ENCODE measurements at regions not wholly inside any gene's neighbourhood (a gene's known extent, or its start where the extent isn't known, plus 50 kb on each side); places are given as distances from the start of the nearest gene placed in this dataset.
A peak's percentile ranks its signal among the peaks of the same experiment; 100 is the strongest.

DNA sequence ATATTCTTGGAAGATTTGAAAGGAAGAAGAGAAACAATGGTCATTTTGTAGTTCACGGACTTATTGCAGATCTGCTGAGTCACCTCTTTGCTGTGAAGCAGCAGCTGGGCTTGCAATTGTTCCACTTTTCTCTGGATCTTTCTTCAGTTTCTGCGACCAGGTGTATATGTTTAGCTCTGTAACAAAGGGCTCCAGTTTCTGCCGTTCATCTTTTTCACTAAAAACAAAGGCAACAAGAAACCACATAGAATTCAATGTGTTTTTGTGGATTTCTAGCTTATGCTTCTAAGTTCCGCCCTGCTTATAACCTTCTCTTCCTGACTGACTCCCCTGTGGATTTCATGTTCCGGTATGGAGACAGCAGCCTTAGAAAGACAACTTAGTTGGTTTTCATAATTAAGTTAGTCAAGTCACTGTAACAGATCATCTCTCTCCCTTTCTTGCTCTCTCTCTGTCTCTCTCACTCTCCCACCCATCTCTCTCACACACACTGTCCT is 121.6 kb upstream of the EPHA5 start:
- Mint-ChIP-seq H3K27ac (no peak overlapping the region), H3K4me3 (no peak overlapping the region), H3K27me3 (no peaks in the 10 kb centered on the region), H3K4me1 (no peaks in the 10 kb centered on the region), H3K36me3 (no peaks in the 10 kb centered on the region), H3K9me3 (peaks cover 0 to 4% (median 3%) of the 10 kb centered on the region in 3 donors)

DNA sequence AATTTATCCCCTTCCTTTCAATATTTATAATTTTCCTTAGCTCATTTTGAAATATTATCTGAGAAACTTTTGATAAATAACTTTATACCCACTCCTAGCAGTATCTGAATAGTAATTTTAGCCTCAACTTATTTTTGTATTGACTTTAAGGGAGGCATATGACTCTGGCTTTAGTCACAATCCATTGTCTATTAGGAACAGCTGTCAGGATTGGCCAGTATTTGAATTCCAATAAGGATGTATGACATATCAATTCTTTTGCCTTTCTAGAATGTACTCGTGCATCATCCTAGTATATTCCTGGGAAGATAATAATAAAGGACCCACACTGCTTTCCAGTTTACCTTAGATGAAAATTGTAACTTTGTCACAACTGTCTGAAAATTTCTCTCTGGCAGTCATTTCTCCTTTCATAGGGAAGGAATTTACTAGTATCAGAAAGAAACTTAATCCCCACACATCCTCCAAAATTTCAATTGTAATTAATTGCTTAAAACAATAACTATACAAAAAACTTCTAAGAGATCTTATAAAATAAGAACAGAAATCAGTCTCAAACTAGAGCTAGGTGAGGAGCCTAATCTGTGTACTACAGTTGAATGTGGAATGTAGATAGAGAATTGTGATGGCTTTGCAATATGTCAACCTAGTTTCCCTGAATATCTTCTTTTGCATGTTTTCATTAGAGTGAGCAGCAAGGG is 121.0 kb upstream of the EPHA5 start:
- no peak overlapping the region for H3K4me3 Mint-ChIP-seq
- H3K27ac Mint-ChIP-seq, result no peak overlapping the region
- H3K27me3 Mint-ChIP-seq, result no peaks in the 10 kb centered on the region
- no peaks in the 10 kb centered on the region for H3K36me3 Mint-ChIP-seq
- H3K9me3 Mint-ChIP-seq, result peaks cover 0 to 4% (median 3%) of the 10 kb centered on the region in 3 donors
- H3K4me1 Mint-ChIP-seq, result no peaks in the 10 kb centered on the region

DNA sequence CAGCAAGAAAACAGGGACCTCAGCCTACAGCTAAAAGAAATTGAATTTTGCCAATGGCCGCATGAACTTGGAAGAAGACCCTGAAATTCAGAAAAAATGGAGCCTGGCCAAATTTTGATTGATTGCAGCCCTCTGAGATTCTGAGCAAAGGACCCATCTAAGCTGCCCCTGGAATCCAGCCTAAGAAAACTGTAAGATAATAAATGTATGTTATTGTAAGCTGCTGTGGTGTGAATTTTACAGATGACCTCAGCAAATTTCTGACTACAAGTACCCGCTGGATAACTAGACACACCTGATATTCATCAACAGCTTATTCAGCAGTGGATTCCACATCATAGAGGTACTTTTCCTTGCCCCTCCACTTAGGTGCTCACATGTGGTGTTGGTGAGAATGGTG is 119.5 kb upstream of the EPHA5 start:
- Mint-ChIP-seq H3K27me3 (no peaks in the 10 kb centered on the region), H3K9me3 (peaks cover 0 to 4% (median 3%) of the 10 kb centered on the region in 3 donors), H3K4me3 (no peak overlapping the region), H3K36me3 (no peaks in the 10 kb centered on the region), H3K4me1 (no peaks in the 10 kb centered on the region), H3K27ac (peak overlapping the region in 1 of 3 donors; percentile 27)

DNA sequence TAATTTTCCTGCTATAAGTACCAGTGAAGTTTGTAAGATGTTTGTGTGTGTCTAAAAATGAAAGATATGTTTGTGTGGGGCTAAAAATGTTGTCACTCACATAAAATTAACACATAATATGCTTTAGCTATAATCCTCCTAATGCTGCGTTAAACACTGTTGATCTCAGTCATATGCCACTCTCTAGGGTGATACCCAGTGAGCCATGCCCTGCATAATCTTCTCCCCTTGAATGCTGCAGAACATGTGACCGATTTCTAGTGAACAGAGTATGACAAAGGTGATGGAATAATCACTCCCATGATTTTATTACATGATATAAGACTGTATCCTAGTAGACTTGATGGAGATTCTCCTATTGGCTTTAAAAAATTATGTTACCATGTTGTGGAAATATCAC is 119.1 kb upstream of the EPHA5 start:
- H3K36me3 Mint-ChIP-seq, result no peaks in the 10 kb centered on the region
- peak overlapping the region in 1 of 3 donors; percentile 27 for H3K27ac Mint-ChIP-seq
- H3K27me3 Mint-ChIP-seq, result no peaks in the 10 kb centered on the region
- no peaks in the 10 kb centered on the region for H3K4me1 Mint-ChIP-seq
- H3K9me3 Mint-ChIP-seq, result peaks cover 0 to 4% (median 3%) of the 10 kb centered on the region in 3 donors
- H3K4me3 Mint-ChIP-seq, result no peak overlapping the region

DNA sequence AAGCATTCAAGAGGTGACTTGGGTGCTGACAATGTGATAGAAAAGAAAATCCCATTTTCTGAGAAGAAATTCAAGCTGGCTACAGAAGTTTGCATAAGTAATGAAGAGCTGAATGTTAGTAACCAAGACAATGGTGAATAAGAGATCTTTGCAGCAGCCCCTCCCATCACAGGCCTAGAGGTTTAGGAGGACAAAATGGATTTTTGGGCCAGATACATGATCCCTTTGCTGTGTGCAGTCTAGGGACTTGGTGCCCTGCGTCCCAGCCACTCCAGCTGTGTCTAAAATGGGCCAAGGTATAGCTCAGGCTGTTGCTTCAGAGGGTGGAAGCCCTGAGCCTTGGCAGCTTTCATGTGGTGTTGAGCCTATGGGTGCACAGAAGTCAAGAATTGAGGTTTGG is 107.0 kb upstream of the EPHA5 start:
- peaks cover 1 to 10% (median 6%) of the 10 kb centered on the region in 3 donors for H3K9me3 Mint-ChIP-seq
- H3K27me3 Mint-ChIP-seq, result no peaks in the 10 kb centered on the region
- no peak overlapping the region for H3K4me3 Mint-ChIP-seq
- no peak overlapping the region for H3K27ac Mint-ChIP-seq
- peaks cover 0 to 1% (median 0%) of the 10 kb centered on the region in 3 donors for H3K4me1 Mint-ChIP-seq
- no peaks in the 10 kb centered on the region for H3K36me3 Mint-ChIP-seq

DNA sequence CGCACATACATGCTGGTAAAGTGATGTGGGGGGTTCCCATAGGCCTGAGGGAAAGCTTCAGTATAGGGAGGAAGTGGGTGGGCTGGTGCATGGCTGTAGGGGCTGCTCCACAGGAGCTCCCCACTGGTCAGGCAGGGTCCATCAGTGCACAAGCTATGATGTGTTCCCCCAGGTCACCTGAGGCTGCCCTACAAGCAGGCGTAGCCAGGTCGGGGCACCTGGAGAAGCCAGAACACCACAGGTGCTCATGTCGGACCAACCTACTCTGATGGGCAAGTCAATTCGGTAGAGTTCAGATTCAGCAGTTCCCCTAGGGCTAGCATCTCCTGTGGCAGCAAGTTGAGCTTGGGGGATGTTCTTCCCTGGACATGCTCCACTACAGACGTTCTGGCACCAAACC is 103.3 kb upstream of the EPHA5 start:
- H3K4me1 Mint-ChIP-seq, result peaks cover 0 to 2% (median 0%) of the 10 kb centered on the region in 3 donors
- H3K27ac Mint-ChIP-seq, result no peak overlapping the region
- H3K4me3 Mint-ChIP-seq, result no peak overlapping the region
- peaks cover 3 to 12% (median 6%) of the 10 kb centered on the region in 3 donors for H3K9me3 Mint-ChIP-seq
- H3K27me3 Mint-ChIP-seq, result no peaks in the 10 kb centered on the region
- H3K36me3 Mint-ChIP-seq, result no peaks in the 10 kb centered on the region

DNA sequence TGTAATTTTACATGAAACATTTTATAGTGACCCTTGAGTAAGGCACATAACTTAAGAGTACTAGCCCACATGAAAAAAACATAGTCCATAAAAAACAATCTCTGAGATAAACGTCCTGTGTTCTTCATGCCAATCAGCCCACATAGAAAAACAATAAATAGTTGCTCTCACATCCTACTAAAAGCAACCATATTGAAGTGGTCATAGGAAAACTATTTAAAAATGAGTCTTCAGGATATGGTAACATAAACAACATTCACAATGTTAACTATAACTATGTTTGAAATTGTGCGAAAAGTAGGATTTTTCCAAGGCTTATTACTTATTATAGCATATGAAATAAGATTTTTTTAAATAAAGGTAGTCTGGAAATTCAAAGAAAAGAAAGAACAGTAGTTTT is 77.1 kb upstream of the EPHA5 start:
- no peaks in the 10 kb centered on the region for H3K4me1 Mint-ChIP-seq
- H3K27ac Mint-ChIP-seq, result no peak overlapping the region
- H3K9me3 Mint-ChIP-seq, result no peaks in the 10 kb centered on the region
- H3K4me3 Mint-ChIP-seq, result no peak overlapping the region
- no peaks in the 10 kb centered on the region for H3K27me3 Mint-ChIP-seq
- H3K36me3 Mint-ChIP-seq, result no peaks in the 10 kb centered on the region

DNA sequence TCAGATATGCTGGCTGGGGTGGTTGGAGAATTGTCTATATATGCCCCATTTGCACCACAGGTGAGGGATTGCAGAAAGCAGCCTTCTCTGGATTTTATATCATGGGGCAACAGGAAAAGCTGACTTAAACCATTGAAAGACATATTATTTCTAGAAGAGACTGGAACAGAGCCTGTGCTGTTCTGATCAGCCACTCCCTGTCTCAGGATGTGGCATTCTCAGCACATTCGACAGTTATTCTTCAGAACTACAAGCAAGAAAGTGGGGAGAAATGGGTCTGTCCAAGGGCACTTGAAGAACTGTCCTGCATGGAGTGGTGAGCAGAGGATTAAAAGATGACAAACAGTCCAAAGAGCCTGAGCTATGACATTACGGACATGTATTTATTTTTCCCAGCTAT is 67.8 kb upstream of the EPHA5 start:
- H3K9me3 Mint-ChIP-seq, result peaks cover 0 to 6% (median 5%) of the 10 kb centered on the region in 3 donors
- H3K4me1 Mint-ChIP-seq, result no peaks in the 10 kb centered on the region
- no peak overlapping the region for H3K4me3 Mint-ChIP-seq
- no peaks in the 10 kb centered on the region for H3K27me3 Mint-ChIP-seq
- H3K27ac Mint-ChIP-seq, result no peak overlapping the region
- H3K36me3 Mint-ChIP-seq, result no peaks in the 10 kb centered on the region

DNA sequence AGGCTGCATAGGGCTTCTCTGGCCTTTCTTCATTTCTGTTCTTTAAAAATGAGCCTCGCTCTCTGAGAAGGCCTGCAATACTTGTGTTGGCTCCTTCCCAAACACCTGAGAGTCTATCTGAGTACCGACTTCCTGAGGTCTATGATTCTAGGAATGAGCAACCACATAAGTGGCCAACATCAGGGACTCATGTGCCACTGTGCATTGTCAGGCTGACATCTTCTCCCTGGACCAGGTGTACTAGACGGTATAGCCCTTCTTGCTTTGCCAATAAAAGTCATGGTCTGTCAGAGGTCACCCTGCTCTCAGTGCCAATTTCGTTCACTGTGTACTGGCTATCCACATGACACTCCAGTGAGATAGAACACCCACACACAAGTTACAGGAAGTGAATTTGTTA is 67.4 kb upstream of the EPHA5 start:
- H3K4me1 Mint-ChIP-seq, result no peaks in the 10 kb centered on the region
- H3K9me3 Mint-ChIP-seq, result peaks cover 0 to 6% (median 5%) of the 10 kb centered on the region in 3 donors
- no peak overlapping the region for H3K27ac Mint-ChIP-seq
- H3K4me3 Mint-ChIP-seq, result no peak overlapping the region
- H3K27me3 Mint-ChIP-seq, result no peaks in the 10 kb centered on the region
- no peaks in the 10 kb centered on the region for H3K36me3 Mint-ChIP-seq

DNA sequence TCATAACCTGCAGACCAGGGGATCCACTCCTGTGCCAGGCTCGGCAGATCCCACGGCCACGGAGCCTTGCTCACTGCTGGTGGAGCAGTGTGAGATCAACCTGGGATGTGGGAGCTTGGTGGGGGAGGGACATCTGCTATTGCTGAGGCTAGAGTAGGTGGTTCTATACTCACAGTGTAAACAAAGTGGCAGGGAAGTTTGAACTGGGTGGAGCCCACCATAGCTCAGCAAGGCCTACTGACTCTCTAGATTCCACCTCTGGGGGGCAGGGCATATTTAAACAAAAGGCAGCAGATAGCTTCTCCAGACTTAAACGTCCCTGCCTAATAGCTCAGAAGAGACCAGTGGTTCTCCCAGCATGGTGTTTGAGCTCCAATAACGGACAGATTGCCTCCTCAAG is 54.7 kb upstream of the EPHA5 start:
- Mint-ChIP-seq H3K9me3 (peaks cover 2 to 10% (median 5%) of the 10 kb centered on the region in 3 donors), H3K27me3 (no peaks in the 10 kb centered on the region), H3K27ac (no peak overlapping the region), H3K4me1 (no peaks in the 10 kb centered on the region), H3K36me3 (no peaks in the 10 kb centered on the region), H3K4me3 (no peak overlapping the region)

Data from IgD-negative memory B cell (primary cell).